SH-SY5Y (cell line): ENCODE measurements at regions not wholly inside any gene's neighbourhood (a gene's known extent, or its start where the extent isn't known, plus 50 kb on each side); places are given as distances from the start of the nearest gene placed in this dataset.

Source experiments
- GATA2 ChIP-seq: IDR thresholded peaks from 2 replicates; pipeline ENCODE4 v1.6.1; 2011; ENCODE audit warnings: mild to moderate bottlenecking, low read depth, low read length
- GATA3 ChIP-seq: IDR thresholded peaks from 2 replicates; pipeline ENCODE4 v1.6.1; 2011; ENCODE audit warnings: low read depth, mild to moderate bottlenecking, low read length, moderate library complexity

GRCh38 chr21:27292229-27292628 lies 325.3 kb upstream of the ADAMTS5 start:
- TF ChIP-seq GATA2 (no peak), GATA3 (no peak)
